ENCODE measurements at regions not wholly inside any gene's neighbourhood (a gene's known extent, or its start where the extent isn't known, plus 50 kb on each side); places are given as distances from the start of the nearest gene placed in this dataset.

DNA sequence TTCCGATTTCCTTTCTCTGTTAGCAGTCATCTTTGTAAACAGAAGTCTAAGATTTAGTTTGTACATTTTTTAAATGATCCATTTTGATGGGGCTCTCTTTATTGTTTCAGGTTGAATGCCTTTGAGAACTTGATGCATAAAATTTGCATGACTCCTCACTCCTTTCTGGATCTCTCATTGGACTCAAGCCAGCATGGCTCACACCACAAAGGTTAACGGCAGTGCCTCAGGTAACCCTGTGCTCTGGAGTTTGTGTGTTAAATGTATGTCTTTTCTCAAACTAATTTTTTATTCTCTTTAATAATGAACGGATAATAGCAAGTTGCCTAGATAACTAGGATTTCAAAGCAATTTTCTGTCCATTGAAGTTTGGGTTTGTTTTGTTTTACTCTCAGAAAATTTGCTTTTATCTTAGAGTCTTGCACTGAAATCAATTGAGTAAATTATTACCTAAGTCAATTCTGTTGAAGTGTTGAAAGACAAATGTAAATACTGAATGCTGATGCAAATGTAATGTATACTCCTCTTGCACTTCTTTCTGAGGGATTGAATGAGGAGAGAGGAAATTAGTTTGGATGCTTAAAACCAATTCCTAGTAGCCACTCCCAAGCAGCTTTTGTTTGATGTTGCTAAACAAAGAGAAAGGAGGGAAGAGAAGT is 164.6 kb upstream of the DMRT1 start:
- no peak overlapping the region for H3K4me2 ChIP-seq (ENCODE audit: low read length)

DNA sequence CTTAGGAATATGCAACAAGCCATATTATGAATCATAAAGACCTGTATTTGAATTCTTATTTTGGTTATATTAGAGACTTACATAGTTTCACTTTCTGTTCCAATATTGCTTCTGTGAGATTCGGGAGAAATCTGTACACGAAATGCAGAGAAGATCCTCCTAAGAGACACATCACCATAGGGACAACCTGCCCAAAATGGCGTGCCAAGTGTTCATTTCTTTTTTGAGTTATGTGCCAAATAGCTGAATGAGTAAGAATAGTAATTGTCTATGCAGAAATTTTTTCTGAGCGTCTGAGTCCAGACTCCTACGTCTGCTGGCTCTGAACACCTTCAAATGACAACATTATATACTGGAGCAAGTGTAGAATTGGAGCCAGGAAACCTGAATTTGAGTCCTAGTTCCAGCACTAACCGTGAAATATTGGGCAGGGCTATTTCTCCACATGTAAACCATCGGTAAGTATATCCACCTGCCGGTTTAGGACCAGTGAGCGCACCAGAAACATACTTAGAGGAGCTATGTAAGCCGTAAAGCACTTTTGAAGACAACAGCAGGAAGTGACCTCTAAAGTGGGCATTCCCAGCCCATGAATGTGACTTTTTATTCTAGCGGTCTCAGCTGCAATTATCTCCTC is 163.9 kb upstream of the DMRT1 start:
- Histone ChIP-seq H4K12ac (ENCODE audit: low read depth, low read length) (no peak overlapping the region), H3K79me1 (ENCODE audit: low read length) (peaks cover 16% of the 10 kb centered on the region), H3K27ac (ENCODE audit: low read depth, low read length) (no peak overlapping the region), H3K4me3 (ENCODE audit: low read depth, low read length) (no peak overlapping the region), H3K36me3 (ENCODE audit: control insufficient read depth in 1 of 2, insufficient read depth in 2 of 2, low read length in 2 of 2) (peaks cover 0 to 3% of the 10 kb centered on the region in 2 experiments), H3K27me3 (ENCODE audit: insufficient read depth, low read length) (no peaks in the 10 kb centered on the region), H2BK120ac (ENCODE audit: insufficient read depth, low read length, poor library complexity) (no peak overlapping the region), H3K4me1 (ENCODE audit: control insufficient read depth in 1 of 2, insufficient read depth in 2 of 2, low read length in 2 of 2) (peaks cover 3 to 10% of the 10 kb centered on the region in 2 experiments), H3K79me2 (ENCODE audit: control insufficient read depth, insufficient read depth, low read length, poor library complexity) (no peaks in the 10 kb centered on the region), H3K4ac (ENCODE audit: low read depth, low read length) (no peak overlapping the region), H2BK12ac (ENCODE audit: low read length) (no peak overlapping the region), H3K14ac (ENCODE audit: low read length) (no peak overlapping the region), H3K4me2 (ENCODE audit: low read length) (no peak overlapping the region), H3K23ac (ENCODE audit: low read length) (no peak overlapping the region), H2AFZ (ENCODE audit: insufficient read depth, low read length, poor library complexity) (no peak overlapping the region), H4K8ac (ENCODE audit: low read depth, low read length) (no peak overlapping the region), H4K91ac (ENCODE audit: low read depth, low read length) (no peak overlapping the region), H2AK5ac (ENCODE audit: low read length) (no peak overlapping the region), H2BK5ac (ENCODE audit: low read depth, low read length, poor library complexity) (no peak overlapping the region), H3K9ac (ENCODE audit: low read length) (no peak overlapping the region), H3K18ac (ENCODE audit: low read length) (no peak overlapping the region), H3K9me3 (ENCODE audit: insufficient read depth, low read depth, low read length) (no peaks in the 10 kb centered on the region)
- WGBS (ENCODE audit: extremely low coverage, insufficient coverage, insufficient read length) = no CpG with 5 or more reads among the region's 11 CpGs
- no peak for DNase-seq

More for the DNA sequence above, 164.6 kb upstream of the DMRT1 start:
- Histone ChIP-seq H4K12ac (ENCODE audit: low read depth, low read length) (no peak overlapping the region), H4K8ac (ENCODE audit: low read depth, low read length) (no peak overlapping the region), H3K9me3 (ENCODE audit: insufficient read depth, low read depth, low read length) (no peaks in the 10 kb centered on the region), H3K4ac (ENCODE audit: low read depth, low read length) (no peak overlapping the region), H2BK5ac (ENCODE audit: low read depth, low read length, poor library complexity) (no peak overlapping the region), H3K9ac (ENCODE audit: low read length) (no peak overlapping the region), H2AK5ac (ENCODE audit: low read length) (peak overlapping the region; percentile 73), H3K23ac (ENCODE audit: low read length) (no peak overlapping the region), H2AFZ (ENCODE audit: insufficient read depth, low read length, poor library complexity) (no peak overlapping the region), H3K79me2 (ENCODE audit: control insufficient read depth, insufficient read depth, low read length, poor library complexity) (no peaks in the 10 kb centered on the region), H3K36me3 (ENCODE audit: control insufficient read depth in 1 of 2, insufficient read depth in 2 of 2, low read length in 2 of 2) (peaks cover 0 to 3% of the 10 kb centered on the region in 2 experiments), H3K27ac (ENCODE audit: low read depth, low read length) (no peak overlapping the region), H4K91ac (ENCODE audit: low read depth, low read length) (no peak overlapping the region), H2BK120ac (ENCODE audit: insufficient read depth, low read length, poor library complexity) (no peak overlapping the region), H3K4me1 (ENCODE audit: control insufficient read depth in 1 of 2, insufficient read depth in 2 of 2, low read length in 2 of 2) (peaks cover 3 to 10% of the 10 kb centered on the region in 2 experiments), H2BK12ac (ENCODE audit: low read length) (no peak overlapping the region), H3K18ac (ENCODE audit: low read length) (no peak overlapping the region), H3K27me3 (ENCODE audit: insufficient read depth, low read length) (no peaks in the 10 kb centered on the region), H3K79me1 (ENCODE audit: low read length) (peaks cover 16% of the 10 kb centered on the region), H3K4me3 (ENCODE audit: low read depth, low read length) (no peak overlapping the region), H3K14ac (ENCODE audit: low read length) (no peak overlapping the region)
- DNase-seq = no peak
- no CpG with 5 or more reads among the region's 3 CpGs for WGBS (ENCODE audit: extremely low coverage, insufficient coverage, insufficient read length)

GRCh38 chr9:678897-679296 is 162.6 kb upstream of the DMRT1 start:
- DNase-seq = no peak
- Histone ChIP-seq H3K9me3 (ENCODE audit: insufficient read depth, low read depth, low read length) (no peaks in the 10 kb centered on the region), H3K14ac (ENCODE audit: low read length) (no peak overlapping the region), H3K27me3 (ENCODE audit: insufficient read depth, low read length) (no peaks in the 10 kb centered on the region), H3K79me1 (ENCODE audit: low read length) (peaks cover 20% of the 10 kb centered on the region), H3K23ac (ENCODE audit: low read length) (no peak overlapping the region), H2AK5ac (ENCODE audit: low read length) (no peak overlapping the region), H4K12ac (ENCODE audit: low read depth, low read length) (no peak overlapping the region), H2BK120ac (ENCODE audit: insufficient read depth, low read length, poor library complexity) (no peak overlapping the region), H2BK5ac (ENCODE audit: low read depth, low read length, poor library complexity) (no peak overlapping the region), H3K36me3 (ENCODE audit: control insufficient read depth in 1 of 2, insufficient read depth in 2 of 2, low read length in 2 of 2) (peaks cover 0 to 3% of the 10 kb centered on the region in 2 experiments), H3K4me3 (ENCODE audit: low read depth, low read length) (no peak overlapping the region), H4K8ac (ENCODE audit: low read depth, low read length) (no peak overlapping the region), H2AFZ (ENCODE audit: insufficient read depth, low read length, poor library complexity) (no peak overlapping the region), H3K9ac (ENCODE audit: low read length) (no peak overlapping the region), H3K18ac (ENCODE audit: low read length) (no peak overlapping the region), H2BK12ac (ENCODE audit: low read length) (peak overlapping the region; percentile 63), H3K27ac (ENCODE audit: low read depth, low read length) (no peak overlapping the region), H4K91ac (ENCODE audit: low read depth, low read length) (no peak overlapping the region), H3K4ac (ENCODE audit: low read depth, low read length) (no peak overlapping the region), H3K79me2 (ENCODE audit: control insufficient read depth, insufficient read depth, low read length, poor library complexity) (no peaks in the 10 kb centered on the region), H3K4me2 (ENCODE audit: low read length) (no peak overlapping the region), H3K4me1 (ENCODE audit: control insufficient read depth in 1 of 2, insufficient read depth in 2 of 2, low read length in 2 of 2) (peaks cover 5 to 12% of the 10 kb centered on the region in 2 experiments)
- WGBS (ENCODE audit: extremely low coverage, insufficient coverage, insufficient read length) = no CpG with 5 or more reads among the region's 1 CpG

- DNase-seq = no peak
- Histone ChIP-seq H3K79me2 (ENCODE audit: control insufficient read depth, insufficient read depth, low read length, poor library complexity) (no peaks in the 10 kb centered on the region), H2BK120ac (ENCODE audit: insufficient read depth, low read length, poor library complexity) (no peak overlapping the region), H2AK5ac (ENCODE audit: low read length) (peak overlapping the region; percentile 85), H3K4ac (ENCODE audit: low read depth, low read length) (no peak overlapping the region), H3K4me2 (ENCODE audit: low read length) (no peak overlapping the region), H2AFZ (ENCODE audit: insufficient read depth, low read length, poor library complexity) (no peak overlapping the region), H3K27me3 (ENCODE audit: insufficient read depth, low read length) (no peaks in the 10 kb centered on the region), H3K18ac (ENCODE audit: low read length) (peak overlapping the region; percentile 84), H3K9me3 (ENCODE audit: insufficient read depth, low read depth, low read length) (no peaks in the 10 kb centered on the region), H4K91ac (ENCODE audit: low read depth, low read length) (peak overlapping the region; percentile 82), H3K27ac (ENCODE audit: low read depth, low read length) (no peak overlapping the region), H3K36me3 (ENCODE audit: control insufficient read depth in 1 of 2, insufficient read depth in 2 of 2, low read length in 2 of 2) (peaks cover 0 to 3% of the 10 kb centered on the region in 2 experiments), H4K12ac (ENCODE audit: low read depth, low read length) (no peak overlapping the region), H2BK5ac (ENCODE audit: low read depth, low read length, poor library complexity) (peak overlapping the region; percentile 47), H3K9ac (ENCODE audit: low read length) (no peak overlapping the region), H3K14ac (ENCODE audit: low read length) (no peak overlapping the region), H3K23ac (ENCODE audit: low read length) (no peak overlapping the region), H4K8ac (ENCODE audit: low read depth, low read length) (no peak overlapping the region), H3K79me1 (ENCODE audit: low read length) (peaks cover 21% of the 10 kb centered on the region), H3K4me1 (ENCODE audit: control insufficient read depth in 1 of 2, insufficient read depth in 2 of 2, low read length in 2 of 2) (peaks cover 2 to 10% of the 10 kb centered on the region in 2 experiments), H3K4me3 (ENCODE audit: low read depth, low read length) (no peak overlapping the region), H2BK12ac (ENCODE audit: low read length) (peak overlapping the region; percentile 77)
- no CpG with 5 or more reads among the region's 6 CpGs for WGBS (ENCODE audit: extremely low coverage, insufficient coverage, insufficient read length)
Measured at GRCh38 chr9:679462-679861, 162.0 kb upstream of the DMRT1 start.

All from trophoblast cell (in vitro differentiated cells and primary cell).